SW 1271 (cell line): ENCODE measurements at regions not wholly inside any gene's neighbourhood (a gene's known extent, or its start where the extent isn't known, plus 50 kb on each side); places are given as distances from the start of the nearest gene placed in this dataset.
"Not testable (repeated sequence)": the region's sequence is repeated elsewhere in the genome, so short reads cannot be mapped to it uniquely, and the experiment has no call there.

ENCODE experiments used
- DNase-seq, 2 experiments: peaks; one replicate each; lab custom pipeline; 2025; lab: John Stamatoyannopoulos, UW

DNA sequence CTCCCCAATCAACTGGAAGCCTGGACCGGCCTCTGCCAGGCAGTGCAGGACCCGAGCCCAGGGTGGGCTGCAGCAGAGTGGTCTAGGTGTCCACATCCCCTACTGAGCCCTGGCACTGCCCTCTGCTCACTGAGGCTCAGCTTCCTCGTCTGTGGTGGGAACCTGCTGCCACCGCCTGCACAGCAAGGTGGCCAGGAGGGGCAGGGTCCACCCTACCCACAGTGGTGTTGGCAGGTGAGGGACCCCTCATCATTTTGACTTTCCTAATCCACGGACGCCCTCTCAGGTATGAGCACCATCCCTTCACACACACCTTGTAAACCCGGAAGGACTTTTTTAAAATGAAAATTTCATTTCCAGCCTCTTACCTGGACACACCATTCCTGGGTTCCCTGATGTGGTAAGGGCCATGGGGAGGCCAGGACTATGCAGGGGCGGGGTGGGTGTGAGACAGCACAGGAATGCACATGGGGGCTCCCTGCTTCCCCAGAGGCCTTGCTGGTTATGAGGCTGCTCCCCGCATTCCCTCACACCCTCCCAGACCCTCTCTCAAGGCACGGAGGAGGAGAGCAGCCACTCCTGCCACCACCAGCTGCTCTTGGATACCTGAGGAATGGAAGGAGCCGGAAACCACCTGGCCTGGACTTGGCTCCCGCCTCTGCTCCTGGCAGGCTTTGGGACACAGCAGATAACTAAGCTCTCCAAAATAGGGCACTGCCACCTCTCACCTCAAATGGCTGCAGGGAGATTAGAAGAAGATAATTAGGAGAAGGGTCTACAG is 185.9 kb upstream of the TPM1 start:
- no peak for DNase-seq

DNA sequence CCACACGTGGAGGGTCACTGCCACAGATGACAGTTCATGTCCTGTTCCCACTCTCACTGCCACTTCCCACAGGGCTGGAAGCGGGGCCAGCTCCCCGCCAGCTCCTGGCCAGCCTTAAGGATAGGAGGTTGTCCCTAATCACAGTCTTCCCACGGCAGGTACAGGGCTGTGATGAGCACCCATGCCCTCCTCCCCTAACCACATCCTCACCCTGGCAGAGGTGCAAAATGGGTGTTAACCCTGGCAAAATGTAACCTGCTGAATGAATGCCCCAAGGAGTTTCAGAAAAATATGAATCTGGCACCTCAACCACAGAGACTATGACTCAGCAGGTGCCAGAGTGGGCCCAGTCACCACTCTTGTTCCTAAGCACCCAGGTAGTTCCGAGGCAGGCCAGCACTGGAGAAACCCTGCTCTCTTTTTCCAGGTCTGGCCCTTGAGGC is 185.1 kb upstream of the TPM1 start:
- DNase-seq: no peak

DNA sequence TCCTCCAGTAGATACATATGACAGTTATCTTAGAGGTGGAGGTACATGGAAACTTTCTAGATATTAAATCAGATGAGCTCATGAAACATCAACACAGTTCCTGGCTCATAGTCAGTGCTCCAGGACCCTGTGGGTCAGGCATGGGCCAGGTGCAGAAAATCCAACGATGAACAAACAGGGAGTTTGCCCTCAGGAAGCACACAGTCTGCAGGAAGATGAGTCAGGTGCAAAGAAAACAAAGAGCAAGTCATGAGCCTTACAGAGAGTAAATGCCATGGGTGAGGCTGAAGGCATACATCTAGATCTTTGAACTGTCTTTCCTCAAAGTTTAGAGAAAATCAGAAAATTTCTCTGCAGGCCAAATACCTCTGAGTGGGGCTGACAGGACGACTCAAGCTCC is 184.2 kb upstream of the TPM1 start:
- DNase-seq: no peak

DNA sequence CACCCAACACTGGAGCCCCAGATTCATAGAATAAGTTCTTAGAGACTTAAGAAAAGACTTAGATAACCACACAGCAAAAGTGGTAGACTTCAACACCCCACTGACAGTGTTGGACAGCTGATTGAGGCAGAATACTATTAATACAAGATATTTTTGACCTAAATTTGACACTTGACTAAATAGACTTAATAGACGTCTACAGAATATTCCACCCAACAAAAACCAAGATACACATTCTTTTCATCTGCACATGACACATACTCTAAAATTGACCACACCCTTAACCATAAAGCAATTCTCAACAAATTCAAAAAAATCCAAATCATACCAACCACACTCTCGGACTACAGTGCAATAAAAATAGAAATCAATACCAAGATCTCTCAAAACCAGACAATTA is 179.8 kb upstream of the TPM1 start:
- no peak for DNase-seq

DNA sequence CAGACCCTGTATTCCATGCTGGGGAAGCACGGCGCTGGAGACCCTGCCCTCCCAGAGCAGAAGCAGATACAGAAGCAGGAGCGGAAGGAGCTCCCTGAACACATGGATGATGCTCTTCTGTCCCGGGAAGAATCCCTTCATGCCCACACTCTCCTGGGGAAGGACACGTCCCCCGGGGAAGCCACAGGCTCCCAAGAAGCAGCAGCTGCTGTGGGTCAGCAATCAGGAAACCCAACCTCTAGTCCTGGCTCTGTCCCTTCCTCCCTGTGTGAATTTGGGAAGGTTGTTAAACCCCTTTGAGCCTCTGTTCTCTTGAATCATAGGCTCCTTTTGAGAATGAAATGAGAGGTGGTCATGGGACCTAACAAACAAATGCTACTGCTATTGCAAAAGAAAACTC is 176.2 kb upstream of the TPM1 start:
- DNase-seq: no peak

DNA sequence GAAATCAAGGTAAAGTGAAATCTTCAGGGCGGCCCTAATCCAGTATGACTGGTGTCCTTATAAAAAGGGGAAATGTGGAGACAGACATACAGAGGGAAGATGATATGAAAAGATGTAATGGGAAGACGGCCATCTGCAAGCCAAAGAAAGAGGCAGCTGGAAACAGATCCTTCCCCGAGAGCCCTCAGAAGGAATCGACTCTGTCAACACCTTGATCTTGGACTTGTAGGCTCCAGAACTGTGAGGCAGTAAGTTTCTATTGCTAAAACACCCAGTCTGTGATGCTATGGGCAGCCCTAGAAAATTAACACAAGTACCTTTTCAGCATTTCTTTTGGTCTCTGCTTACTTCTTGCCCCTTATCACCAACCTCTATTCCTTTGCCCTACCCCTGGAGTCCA is 174.7 kb upstream of the TPM1 start:
- DNase-seq: no peak

DNA sequence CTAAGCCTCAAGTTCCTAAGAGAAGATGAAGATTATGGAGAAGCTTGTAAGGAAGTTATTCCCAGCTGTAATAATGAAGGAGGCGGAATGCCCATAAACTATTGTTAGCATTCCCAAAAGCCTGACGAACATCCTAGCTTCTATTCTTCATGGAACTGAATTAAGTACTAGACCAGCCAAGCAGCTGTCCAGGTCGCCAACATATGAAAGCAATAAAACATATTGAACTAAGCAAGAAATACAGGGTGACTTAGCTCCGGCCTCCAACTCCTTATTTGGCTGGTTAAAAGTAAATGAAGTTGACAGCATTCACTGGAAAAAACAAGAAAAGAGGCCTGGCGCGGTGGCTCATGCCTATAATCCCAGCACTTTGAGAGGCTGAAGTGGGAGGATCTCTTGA is 174.0 kb upstream of the TPM1 start:
- no peak for DNase-seq

DNA sequence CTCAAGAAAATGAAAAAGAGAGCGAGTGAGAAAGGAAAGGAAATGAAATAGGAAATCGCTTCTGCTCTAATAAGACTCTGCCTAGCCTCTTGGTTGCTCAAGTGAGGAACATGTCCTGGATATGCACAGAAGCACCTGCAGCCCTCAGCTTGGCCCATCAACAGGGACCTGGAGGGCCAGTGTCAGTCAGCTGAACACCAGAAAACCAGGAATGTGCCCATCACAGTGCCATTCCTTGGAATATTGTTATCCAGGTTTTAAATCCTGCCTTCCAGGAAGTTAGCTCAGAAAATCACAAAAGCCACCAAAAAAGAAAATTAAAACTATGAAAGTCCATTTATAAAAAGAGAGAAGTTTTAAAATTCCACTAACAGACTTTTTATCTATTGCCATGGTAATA is 173.4 kb upstream of the TPM1 start:
- no peak for DNase-seq

DNA sequence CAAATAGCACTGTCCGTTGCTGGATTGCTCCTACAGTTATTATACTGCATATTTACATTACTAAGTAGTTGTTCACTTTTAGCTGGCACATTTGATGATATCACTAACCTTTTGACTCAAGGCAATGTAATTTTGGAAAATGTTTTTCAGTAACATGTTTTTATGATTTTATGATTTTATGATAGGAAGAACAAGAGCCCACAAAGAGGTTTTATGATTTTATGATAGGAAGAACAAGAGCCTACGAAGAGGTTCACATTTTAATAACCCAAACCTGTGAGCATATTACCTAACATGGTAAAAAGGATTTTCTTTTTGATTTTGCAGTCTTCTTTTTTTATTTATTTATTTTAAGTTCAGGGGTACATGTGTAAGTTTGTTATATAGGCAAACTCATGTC is 172.3 kb upstream of the TPM1 start:
- no peak for DNase-seq

DNA sequence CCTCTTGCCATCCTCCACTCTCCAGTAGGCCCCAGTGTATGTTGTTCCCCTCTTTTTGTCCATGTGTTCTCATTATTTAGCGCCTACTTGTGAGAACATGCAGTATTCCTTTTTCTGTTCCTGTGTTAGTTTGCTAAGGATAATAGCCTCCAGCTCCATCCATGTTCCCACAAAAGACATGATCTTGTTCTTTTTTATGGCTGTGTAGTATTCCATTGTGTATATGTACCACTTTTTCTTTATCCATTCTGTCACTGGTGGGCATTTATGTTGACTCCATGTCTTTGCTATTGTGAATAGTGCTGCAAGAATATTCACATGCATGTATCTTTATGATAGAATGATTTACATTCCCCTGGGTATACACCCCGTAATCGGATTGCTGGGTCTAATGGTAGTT is 171.8 kb upstream of the TPM1 start:
- not testable (repeated sequence) for DNase-seq

DNA sequence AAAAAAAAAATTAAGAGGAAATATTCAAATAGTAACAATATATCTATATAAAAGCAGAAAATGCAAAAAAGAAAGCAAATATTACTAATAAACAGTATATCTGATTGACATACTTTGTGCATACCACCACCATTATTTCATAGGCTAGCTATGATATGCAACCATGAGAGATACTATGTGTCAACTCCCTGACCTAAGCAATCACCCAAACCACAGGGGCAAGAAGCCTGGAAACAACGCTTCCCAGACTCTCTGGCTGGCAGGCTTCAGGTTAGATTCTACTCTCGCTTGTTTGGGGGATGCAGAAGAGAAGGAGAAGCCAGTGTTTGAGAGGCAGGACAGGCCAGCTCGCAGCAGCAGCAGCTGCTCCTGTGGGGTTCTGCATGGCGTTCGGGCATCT is 169.3 kb upstream of the TPM1 start:
- no peak for DNase-seq

DNA sequence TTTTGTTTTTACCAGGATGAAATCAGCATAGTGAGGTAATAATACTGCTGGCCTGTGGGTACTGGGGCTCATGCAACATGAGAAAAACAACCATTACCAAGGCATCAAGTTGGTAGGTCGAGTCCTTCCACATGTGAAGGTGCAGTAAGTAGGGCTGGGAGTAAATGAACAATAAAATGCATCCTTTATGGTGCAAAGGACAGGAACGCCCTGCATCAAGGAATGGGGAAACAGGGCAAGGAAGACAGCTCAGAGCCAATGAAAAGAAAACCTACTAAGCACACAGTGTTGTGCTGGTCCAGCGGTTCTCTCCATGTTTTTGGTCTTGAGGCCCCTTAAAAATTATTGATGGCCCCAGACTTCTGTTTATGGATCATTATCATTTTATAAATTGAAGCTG is 168.5 kb upstream of the TPM1 start:
- no peak for DNase-seq

DNA sequence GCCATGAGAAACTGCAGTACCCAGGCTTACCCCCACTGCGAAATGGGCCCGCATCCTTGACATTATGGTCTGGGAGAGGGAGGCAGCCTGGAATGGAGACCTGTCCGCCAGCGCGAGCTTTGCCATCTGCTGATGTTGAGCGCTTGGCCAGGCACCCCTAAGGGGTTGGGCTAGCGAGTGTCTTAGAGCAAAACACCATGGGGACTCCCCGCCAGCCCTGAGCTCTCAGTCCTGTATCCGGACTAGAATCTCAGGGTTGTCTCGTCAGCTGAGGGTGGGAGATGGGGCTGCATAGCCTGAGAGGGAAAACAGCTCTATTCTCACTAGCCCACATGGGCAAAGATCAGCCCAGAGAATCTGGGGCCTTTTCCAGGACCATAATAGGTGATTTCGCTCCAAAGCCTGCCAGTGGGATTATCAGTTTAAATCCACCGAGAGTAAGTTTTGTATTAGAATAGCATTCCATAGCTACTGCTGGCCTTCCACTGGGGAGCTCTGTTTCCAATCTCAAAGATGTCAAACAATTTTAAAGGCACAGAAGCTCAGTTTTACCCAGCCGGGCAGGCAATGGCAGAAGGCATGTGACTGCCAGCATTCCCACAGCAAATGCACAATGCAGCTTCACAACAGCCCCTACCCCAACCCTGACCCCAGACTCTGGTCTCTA is 167.5 kb upstream of the TPM1 start:
- no peak for DNase-seq

DNA sequence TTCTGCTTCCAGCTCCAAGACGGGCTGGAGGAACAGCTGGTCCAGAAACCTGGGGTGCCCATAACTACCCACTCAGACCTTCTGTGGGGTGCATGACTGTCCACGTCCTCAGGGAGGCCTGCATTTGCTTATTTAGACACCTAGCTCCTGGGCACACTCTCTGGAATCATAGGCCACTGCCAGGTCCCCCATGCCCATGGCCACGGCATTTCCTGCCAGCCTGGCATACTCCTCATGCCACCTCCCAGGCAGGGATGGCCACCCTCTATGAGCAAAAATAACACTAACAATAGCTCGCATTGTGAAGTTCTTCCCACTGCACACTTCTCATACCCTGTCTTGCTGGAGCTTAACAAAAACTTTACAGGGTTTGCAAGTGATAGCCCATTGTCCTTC is 166.9 kb upstream of the TPM1 start:
- DNase-seq: no peak

DNA sequence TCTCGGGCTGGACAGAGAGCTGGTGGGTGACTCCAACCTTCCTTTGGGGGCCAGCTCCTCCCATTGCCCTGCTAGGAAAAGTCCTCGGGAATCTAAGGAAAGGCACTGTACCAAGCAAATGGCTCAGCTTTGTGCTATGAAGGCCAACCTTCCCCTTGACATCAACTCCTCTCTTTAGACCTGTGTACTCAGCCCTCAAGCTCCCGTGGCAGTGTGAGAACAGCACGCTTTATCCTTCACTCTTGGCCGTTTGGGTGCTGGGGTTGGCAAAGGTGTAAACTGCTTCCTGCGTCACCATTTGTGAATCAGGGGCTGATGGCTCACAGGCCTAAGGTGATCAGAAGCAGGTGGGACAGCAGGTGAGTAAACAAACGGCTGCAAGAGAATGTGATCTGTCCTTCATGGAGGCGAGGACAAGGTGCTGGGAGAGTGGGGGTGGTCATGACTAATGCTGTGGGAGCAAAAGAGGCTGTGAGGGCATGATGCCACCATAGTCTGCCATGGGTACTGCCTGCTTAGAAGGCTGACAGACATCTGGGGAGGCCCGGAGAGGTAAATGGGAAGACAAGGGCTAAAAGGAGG is 165.2 kb upstream of the TPM1 start:
- no peak for DNase-seq

DNA sequence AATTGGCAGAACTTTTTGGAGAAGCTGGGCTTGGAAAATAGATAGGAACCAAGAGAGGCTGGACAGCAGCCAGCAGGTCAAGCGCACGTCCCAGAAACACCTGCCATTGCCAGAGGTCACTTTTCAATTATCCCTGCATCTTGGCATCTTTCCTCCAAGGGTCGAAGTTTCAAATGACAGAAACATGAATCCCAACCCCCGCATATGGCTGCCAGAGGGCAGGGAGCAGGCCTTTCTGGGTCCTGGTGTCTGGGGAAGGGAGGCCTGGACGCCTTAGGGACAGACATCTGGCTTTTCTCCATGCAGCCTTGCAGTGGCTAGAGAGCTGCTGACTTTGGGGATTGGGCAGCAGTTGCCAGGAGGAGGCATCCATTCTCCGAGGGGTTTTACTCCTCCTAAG is 164.5 kb upstream of the TPM1 start:
- DNase-seq: no peak

DNA sequence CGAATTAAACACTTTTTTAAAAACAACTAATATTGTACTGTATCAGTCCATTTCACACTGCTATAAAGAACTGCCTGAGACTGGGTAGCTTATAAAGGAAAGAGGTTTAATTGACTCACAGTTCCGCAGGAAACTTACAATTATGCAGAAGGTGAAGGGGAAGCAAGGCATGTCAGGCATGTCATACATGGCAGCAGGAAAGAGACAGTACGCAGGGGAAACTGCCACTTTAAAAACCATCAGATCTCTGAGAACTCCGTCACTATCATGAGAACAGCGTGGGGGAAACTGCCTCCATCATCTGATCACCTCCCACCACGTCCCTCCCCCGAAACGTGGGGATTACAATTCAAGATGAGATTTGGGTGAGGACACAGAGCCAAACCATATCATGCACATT is 162.8 kb upstream of the TPM1 start:
- no peak for DNase-seq

DNA sequence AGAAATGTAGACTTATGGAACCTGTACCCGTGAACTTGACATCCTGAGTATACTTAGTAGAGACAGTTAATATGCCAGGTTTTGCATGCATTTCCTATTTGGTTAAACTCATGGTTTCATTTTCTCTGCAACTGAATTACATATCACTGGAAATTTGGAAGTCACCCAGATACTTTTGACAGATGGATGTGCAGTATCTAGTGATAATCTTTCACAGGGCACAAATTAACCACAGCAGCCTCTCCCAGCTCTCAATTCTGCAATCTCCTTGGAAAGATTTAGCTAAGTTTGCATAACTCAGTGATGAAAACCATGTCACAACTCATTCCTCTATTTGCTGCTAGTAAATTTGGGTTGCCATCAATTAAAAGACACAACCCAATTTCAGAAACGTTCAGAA is 162.3 kb upstream of the TPM1 start:
- no peak for DNase-seq

DNA sequence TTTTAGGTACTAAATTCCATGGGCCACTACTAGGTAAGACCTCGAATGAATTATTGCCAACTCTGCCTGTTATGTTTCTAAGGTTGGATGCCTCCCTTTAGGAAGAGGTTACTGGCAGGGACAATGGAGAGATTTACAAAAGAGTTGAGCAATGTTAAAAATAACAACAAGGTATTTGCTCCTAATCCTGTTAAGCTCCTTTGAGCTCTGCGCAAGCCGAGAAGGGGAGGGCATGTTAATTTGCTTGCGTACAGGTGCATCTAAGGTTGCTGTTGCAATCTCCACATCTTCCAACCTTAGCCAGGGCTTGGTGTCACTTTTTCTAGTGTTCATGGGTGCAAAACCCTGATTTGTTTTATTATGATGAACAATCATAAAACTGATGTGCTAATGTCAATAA is 161.5 kb upstream of the TPM1 start:
- DNase-seq: no peak

DNA sequence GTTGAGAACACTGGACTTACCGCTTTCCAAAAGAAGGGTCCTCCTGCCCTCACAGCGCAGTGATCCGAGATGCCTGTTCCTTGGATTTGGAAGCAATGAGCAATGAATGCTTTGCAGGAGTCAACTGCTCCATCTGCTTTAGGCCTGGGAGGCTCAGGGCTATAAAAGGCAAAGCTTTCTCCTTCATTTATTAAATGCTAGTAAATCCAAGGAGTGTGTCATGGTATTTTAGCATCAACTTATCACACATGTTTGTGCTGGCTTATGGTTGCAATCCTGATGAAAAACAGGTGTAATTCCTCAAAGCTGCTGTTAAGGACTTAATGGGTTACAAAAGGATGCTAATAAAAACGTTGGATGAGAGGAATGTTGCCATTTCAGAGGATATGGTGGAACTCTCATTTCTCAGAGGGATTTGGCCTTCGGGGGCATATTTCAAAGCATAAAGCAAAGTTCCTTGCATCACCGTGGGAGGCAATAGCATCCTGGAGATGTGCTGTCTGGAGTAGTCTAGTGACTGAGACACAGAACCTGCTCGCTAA is 158.5 kb upstream of the TPM1 start:
- DNase-seq: no peak

DNA sequence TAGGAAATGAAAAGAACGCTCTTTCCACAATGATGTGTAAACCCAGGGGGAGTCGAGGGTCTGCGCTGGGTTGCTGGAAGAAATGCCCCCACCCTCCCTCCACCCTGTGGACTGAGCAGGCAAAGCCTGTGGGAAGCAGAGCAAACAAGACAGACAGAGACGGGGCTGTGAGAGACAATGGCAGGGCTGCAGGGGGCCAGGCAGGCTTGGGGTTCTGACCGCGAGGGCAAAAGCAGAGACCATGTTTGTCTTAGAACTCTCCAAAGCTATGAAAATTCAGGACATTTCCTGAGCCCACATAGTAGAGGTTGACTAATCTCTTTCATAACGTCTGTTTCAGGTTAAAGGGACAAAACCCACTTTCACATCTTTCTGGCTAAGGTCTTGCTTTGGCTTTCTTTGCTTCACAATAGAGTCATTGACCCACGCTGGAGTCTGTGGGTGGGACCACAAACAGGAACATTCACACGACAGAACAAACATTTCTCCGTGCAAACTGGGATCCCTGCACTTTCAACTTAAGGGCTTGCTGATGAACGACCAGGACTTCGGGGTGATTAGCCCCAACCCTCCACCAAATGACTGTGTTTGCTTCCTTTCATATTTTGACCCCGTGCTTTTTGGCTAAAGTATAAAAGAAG is 156.0 kb upstream of the TPM1 start:
- no peak for DNase-seq

DNA sequence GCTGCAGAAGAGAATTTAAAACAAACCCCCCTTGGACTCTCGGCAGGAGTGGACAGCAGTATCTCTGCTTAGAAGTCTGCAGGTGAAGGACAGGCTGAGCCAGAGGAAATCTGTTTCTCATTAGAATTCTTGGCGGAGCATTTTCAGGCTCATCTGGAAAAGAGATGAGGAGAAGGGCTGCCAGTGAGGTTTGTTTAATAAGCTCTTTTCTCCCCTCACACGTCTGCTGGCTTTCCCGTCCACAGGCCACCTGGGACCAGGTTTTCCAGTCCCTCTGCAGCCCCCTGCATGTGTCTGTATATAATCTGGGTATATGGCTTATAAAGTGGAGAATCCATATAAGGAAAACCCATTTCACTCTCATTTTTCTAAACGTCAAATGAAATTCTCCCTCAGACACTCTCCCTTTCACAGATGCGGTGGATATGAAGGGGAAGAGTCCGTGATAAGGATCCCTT is 155.4 kb upstream of the TPM1 start:
- no peak for DNase-seq

DNA sequence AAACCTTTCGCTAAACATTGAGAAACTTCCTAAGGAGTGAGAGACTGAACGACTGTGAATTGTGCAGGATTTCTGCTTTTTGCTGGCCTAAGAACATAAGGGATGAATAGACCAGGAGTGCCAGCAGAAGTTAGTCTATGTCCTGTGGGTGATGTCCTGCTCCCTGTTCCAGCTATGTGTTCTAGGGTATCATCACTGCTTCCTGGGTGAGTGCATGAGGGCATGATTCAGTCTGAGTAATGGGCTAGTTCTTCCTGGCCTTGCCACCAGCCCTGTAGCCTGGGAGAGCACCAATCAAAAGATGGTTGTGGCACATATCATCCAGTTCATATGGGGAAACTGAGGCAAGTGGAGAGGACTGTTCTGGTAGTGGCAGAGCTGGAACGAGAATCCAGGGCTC is 153.9 kb upstream of the TPM1 start:
- no peak for DNase-seq
